OCI-LY1 (cell line): ENCODE measurements at regions not wholly inside any gene's neighbourhood (a gene's known extent, or its start where the extent isn't known, plus 50 kb on each side); places are given as distances from the start of the nearest gene placed in this dataset.

ENCODE experiments used
- H2AFZ ChIP-seq: fragments of 200-600 bp; sonication (generic), shearing (Covaris generic); 2 replicates; pipeline ENCODE4 v1.6.0; 2014; ENCODE audit warnings: antibody characterized with exemption, mild to moderate bottlenecking, low read length
- H3F3A ChIP-seq: fragments of 200-600 bp; sonication (generic), shearing (Covaris generic); 2 replicates; pipeline ENCODE4 v1.6.0; 2014; ENCODE audit warnings: mild to moderate bottlenecking, antibody characterized with exemption, low read length, moderate library complexity; ENCODE audit not compliant: insufficient read depth
- H3K27ac ChIP-seq: fragments of 200-600 bp; sonication (generic); 2 replicates; pipeline ENCODE4 v1.5.1; 2014; ENCODE audit warnings: low read length, mixed run types, mild to moderate bottlenecking, low read depth; ENCODE audit not compliant: poor library complexity, severe bottlenecking
- H3K27me3 ChIP-seq: fragments of 200-600 bp; sonication (generic); 2 replicates; pipeline ENCODE4 v1.6.0; 2014; ENCODE audit warnings: antibody characterized with exemption, mild to moderate bottlenecking, low read length, moderate library complexity; ENCODE audit not compliant: insufficient read depth
- H3K36me3 ChIP-seq: fragments of 200-600 bp; sonication (generic); 2 replicates; pipeline ENCODE4 v1.6.1; 2014; ENCODE audit warnings: mild to moderate bottlenecking, antibody characterized with exemption, low read length, moderate library complexity, mixed read lengths; ENCODE audit not compliant: insufficient read depth
- H3K4me1 ChIP-seq: fragments of 200-600 bp; sonication (generic); 2 replicates; pipeline ENCODE4 v1.5.1; 2014; ENCODE audit warnings: mild to moderate bottlenecking, low read length, moderate library complexity; ENCODE audit not compliant: insufficient read depth, severe bottlenecking
- H3K4me2 ChIP-seq: fragments of 200-600 bp; sonication (generic), shearing (Covaris generic); 2 replicates; pipeline ENCODE4 v1.6.1; 2014; ENCODE audit warnings: low read length
- H3K4me3 ChIP-seq: fragments of 200-600 bp; sonication (generic); 2 replicates; pipeline ENCODE4 v1.5.1; 2014; ENCODE audit warnings: low read length, low read depth, mild to moderate bottlenecking, mixed read lengths; ENCODE audit not compliant: poor library complexity, severe bottlenecking
- H3K79me2 ChIP-seq: fragments of 200-600 bp; shearing (Covaris generic); 2 replicates; pipeline ENCODE4 v1.6.1; 2016; ENCODE audit warnings: mixed run types, low read length, mixed read lengths; ENCODE audit not compliant: insufficient read depth
- H3K9ac ChIP-seq: fragments of 200-600 bp; sonication (generic), shearing (Covaris generic); 2 replicates; pipeline ENCODE4 v1.6.1; 2014; ENCODE audit warnings: mild to moderate bottlenecking, low read length, mixed read lengths
- H3K9me2 ChIP-seq: fragments of 200-600 bp; sonication (generic), shearing (Covaris generic); 2 replicates; pipeline ENCODE4 v1.6.1; 2014; ENCODE audit warnings: low read depth, mild to moderate bottlenecking, low read length, mixed read lengths
- H3K9me3 ChIP-seq: fragments of 200-600 bp; shearing (Covaris generic); 2 replicates; pipeline ENCODE4 v1.6.1; 2014; ENCODE audit warnings: low read length, mixed read lengths
- H4K20me1 ChIP-seq: fragments of 200-600 bp; sonication (generic), shearing (Covaris generic); 2 replicates; pipeline ENCODE4 v1.6.0; 2016; ENCODE audit warnings: mild to moderate bottlenecking, low read length; ENCODE audit not compliant: insufficient read depth
- EZH2 ChIP-seq: fragments of 200-600 bp; sonication (generic), shearing (Covaris generic); IDR thresholded peaks from 2 replicates; pipeline ENCODE4 v1.8.0; 2017; ENCODE audit warnings: borderline replicate concordance, mixed run types, mild to moderate bottlenecking, antibody characterized with exemption, low read length, moderate library complexity, mixed read lengths
- TF ChIP-seq, protein P1 (sequence below): fragments of 200-600 bp; sonication (generic), shearing (Covaris generic); IDR thresholded peaks from 2 replicates; pipeline ENCODE4 v1.5.1; 2017; ENCODE audit warnings: mild to moderate bottlenecking, antibody characterized with exemption, low read length, moderate library complexity, mixed read lengths

DNA sequence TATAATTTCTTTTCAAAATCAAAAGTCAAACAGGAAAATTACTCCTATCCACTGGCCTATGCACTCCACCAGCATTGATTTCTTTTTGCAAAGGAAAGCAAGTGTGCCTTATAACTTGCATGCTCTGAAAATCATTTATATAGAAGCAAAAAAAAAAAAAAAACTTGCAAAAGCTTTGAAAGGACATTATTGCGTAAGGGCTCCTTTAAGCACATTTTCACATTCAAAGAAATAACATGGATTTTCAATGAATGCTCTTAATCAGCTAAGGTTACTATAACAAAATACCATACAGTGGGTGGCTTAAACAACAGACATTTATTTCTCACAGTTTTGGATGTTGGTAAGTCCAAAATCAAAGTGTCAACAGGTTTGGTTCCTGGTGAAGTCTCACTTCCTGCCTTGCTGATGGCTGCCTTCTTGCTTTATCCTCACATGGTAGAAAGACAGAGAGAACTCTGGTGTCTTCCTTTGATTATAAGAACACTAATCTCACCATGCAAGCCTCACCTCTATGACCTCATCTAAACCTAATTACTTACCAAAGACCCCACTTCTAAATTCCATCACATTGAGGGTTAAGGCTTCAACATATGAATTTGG is 755.2 kb upstream of the CDH10 start:
- H3K4me1 ChIP-seq: no peaks in the 10 kb centered on the region
- H2AFZ ChIP-seq: no peak overlapping the region
- no peaks in the 10 kb centered on the region for H3F3A ChIP-seq
- H3K27me3 ChIP-seq: no peaks in the 10 kb centered on the region
- no peaks in the 10 kb centered on the region for H3K79me2 ChIP-seq
- no peak overlapping the region for H3K9ac ChIP-seq
- H4K20me1 ChIP-seq: no peaks in the 10 kb centered on the region
- no peaks in the 10 kb centered on the region for H3K9me2 ChIP-seq
- no peak for TF ChIP-seq EZH2
- TF ChIP-seq, protein P1, sequence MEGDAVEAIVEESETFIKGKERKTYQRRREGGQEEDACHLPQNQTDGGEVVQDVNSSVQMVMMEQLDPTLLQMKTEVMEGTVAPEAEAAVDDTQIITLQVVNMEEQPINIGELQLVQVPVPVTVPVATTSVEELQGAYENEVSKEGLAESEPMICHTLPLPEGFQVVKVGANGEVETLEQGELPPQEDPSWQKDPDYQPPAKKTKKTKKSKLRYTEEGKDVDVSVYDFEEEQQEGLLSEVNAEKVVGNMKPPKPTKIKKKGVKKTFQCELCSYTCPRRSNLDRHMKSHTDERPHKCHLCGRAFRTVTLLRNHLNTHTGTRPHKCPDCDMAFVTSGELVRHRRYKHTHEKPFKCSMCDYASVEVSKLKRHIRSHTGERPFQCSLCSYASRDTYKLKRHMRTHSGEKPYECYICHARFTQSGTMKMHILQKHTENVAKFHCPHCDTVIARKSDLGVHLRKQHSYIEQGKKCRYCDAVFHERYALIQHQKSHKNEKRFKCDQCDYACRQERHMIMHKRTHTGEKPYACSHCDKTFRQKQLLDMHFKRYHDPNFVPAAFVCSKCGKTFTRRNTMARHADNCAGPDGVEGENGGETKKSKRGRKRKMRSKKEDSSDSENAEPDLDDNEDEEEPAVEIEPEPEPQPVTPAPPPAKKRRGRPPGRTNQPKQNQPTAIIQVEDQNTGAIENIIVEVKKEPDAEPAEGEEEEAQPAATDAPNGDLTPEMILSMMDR: no peak
- no peak overlapping the region for H3K27ac ChIP-seq
- no peak overlapping the region for H3K4me2 ChIP-seq
- H3K4me3 ChIP-seq: no peak overlapping the region
- H3K36me3 ChIP-seq: no peaks in the 10 kb centered on the region
- H3K9me3 ChIP-seq: no peaks in the 10 kb centered on the region

DNA sequence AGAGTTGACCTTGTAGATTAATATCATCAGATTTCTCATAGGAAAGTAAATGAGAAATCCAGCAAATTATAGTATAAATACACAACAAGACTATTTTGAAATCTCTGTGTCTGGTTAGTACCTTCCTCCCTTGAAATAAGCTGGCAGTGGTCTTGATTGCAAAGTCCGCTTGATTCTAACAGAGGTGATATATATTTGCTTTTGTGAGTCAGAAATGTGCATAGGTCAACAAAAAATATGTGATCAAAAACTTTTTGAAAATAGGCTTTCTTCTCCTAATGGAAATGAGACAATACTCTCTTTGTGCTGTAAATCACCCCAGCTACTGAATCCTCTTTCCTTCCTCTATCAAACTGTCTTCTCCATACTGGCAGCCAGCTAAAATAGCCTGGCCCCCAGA is 749.2 kb upstream of the CDH10 start:
- no peak overlapping the region for H2AFZ ChIP-seq
- no peaks in the 10 kb centered on the region for H3K27me3 ChIP-seq
- H3K9me3 ChIP-seq: no peaks in the 10 kb centered on the region
- no peaks in the 10 kb centered on the region for H3K4me1 ChIP-seq
- H3K4me2 ChIP-seq: no peak overlapping the region
- no peak overlapping the region for H3K9ac ChIP-seq
- H3K79me2 ChIP-seq: no peaks in the 10 kb centered on the region
- no peaks in the 10 kb centered on the region for H4K20me1 ChIP-seq
- H3K4me3 ChIP-seq: no peak overlapping the region
- TF ChIP-seq EZH2: no peak
- TF ChIP-seq, protein P1: no peak
- H3K9me2 ChIP-seq: no peaks in the 10 kb centered on the region
- no peaks in the 10 kb centered on the region for H3F3A ChIP-seq
- no peak overlapping the region for H3K27ac ChIP-seq
- H3K36me3 ChIP-seq: no peaks in the 10 kb centered on the region

DNA sequence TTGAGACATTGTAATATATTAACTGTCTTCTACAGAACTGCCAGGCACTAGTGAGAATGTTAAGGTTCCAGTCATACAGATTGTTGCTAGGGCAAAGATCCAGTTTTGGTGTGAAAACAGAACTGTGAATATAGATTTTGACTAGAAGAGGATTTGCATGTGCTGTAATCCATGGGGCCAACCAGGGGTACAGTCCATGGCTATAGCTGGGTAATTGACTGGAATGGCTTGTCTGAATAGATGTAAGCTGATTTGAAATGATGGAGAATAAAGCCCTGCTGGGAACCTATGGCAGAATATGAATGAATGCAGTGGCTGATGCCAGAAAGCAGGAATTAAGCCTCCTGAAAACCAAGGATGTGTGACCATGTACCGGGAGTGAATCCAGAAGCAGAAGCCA is 748.5 kb upstream of the CDH10 start:
- Histone ChIP-seq H3K27me3 (no peaks in the 10 kb centered on the region), H3K79me2 (no peaks in the 10 kb centered on the region), H3K36me3 (no peaks in the 10 kb centered on the region), H3K4me1 (no peaks in the 10 kb centered on the region), H3K9ac (no peak overlapping the region), H4K20me1 (no peaks in the 10 kb centered on the region), H3F3A (no peaks in the 10 kb centered on the region), H3K4me2 (no peak overlapping the region), H3K9me3 (no peaks in the 10 kb centered on the region), H3K27ac (no peak overlapping the region), H3K4me3 (no peak overlapping the region), H3K9me2 (no peaks in the 10 kb centered on the region), H2AFZ (no peak overlapping the region)
- no peak for TF ChIP-seq EZH2
- TF ChIP-seq, protein P1: no peak
